Fibroblast of villous mesenchyme (primary cell): ENCODE measurements at regions not wholly inside any gene's neighbourhood (a gene's known extent, or its start where the extent isn't known, plus 50 kb on each side); places are given as distances from the start of the nearest gene placed in this dataset.

ENCODE experiments used
- DNase-seq: peaks from one replicate; pipeline ENCODE4 v3.0.0-alpha.2; 2010; ENCODE audit warnings: low read depth
- H3K4me3 ChIP-seq: 2 replicates; pipeline ENCODE4 v1.5.1; 2011; ENCODE audit warnings: low read depth, mild to moderate bottlenecking, low read length
- CTCF ChIP-seq: IDR thresholded peaks from 2 replicates; pipeline ENCODE4 v1.5.1; 2012; ENCODE audit warnings: low read depth, mild to moderate bottlenecking, low read length; ENCODE audit not compliant: insufficient read depth

GRCh38 chr1:79613046-79613445, 606.5 kb upstream of the ADGRL4 start:
- no peak overlapping the region for H3K4me3 ChIP-seq
- TF ChIP-seq CTCF = no peak
- no peak for DNase-seq

- TF ChIP-seq CTCF = no peak
- DNase-seq = no peak
- no peak overlapping the region for H3K4me3 ChIP-seq
These were observed 598.1 kb upstream of the ADGRL4 start for GRCh38 chr1:79604490-79605198.

- peak; percentile 10 for DNase-seq
- H3K4me3 ChIP-seq = no peak overlapping the region
- no peak for TF ChIP-seq CTCF
These were observed 597.3 kb upstream of the ADGRL4 start for GRCh38 chr1:79603843-79604242.

GRCh38 chr1:79599257-79599656, 592.7 kb upstream of the ADGRL4 start:
- no peak for TF ChIP-seq CTCF
- no peak overlapping the region for H3K4me3 ChIP-seq
- DNase-seq = no peak

GRCh38 chr1:79595931-79596330, 589.4 kb upstream of the ADGRL4 start:
- H3K4me3 ChIP-seq = no peak overlapping the region
- TF ChIP-seq CTCF = no peak
- DNase-seq = no peak

- TF ChIP-seq CTCF = no peak
- DNase-seq = no peak
- H3K4me3 ChIP-seq = no peak overlapping the region
These were observed 587.7 kb upstream of the ADGRL4 start for GRCh38 chr1:79594121-79594698.
